ENCODE measurements at regions not wholly inside any gene's neighbourhood (a gene's known extent, or its start where the extent isn't known, plus 50 kb on each side); places are given as distances from the start of the nearest gene placed in this dataset.

DNA sequence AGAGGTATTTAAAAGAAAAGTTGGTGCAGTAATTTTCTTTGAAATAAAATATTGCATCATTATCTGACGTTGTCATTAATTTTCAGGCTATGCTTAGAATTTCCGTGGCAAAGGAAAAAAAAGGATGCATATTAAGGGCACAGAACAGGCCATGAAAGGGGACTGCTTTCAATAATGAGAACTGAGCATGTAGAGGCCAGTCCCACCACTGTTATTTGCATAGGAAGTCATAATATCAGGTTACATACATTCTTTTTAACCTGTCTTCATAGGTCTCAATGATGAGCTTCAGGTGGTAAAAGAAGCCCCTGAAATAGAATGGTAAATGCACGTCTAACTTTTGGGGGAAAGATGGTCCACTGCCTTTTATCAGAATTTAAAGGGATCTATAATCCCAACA, 272.1 kb upstream of the ALCAM start:
- no peaks in the 10 kb centered on the region for H4K20me1 ChIP-seq (ENCODE audit: insufficient read depth, poor library complexity, severe bottlenecking)
- H3K79me2 ChIP-seq = no peaks in the 10 kb centered on the region
- no peak overlapping the region for H3K4me2 ChIP-seq
- no peak overlapping the region for H3K4me3 ChIP-seq
- DNase-seq (ENCODE audit: low spot score) = no peak
- H3K9me3 ChIP-seq (ENCODE audit: low read depth) = no peaks in the 10 kb centered on the region
- no peaks in the 10 kb centered on the region for H3K9me2 ChIP-seq (replicated peaks; ENCODE audit: insufficient read depth)
- no peaks in the 10 kb centered on the region for H3K36me3 ChIP-seq (replicated peaks; ENCODE audit: insufficient read depth, low read depth)
- no peaks in the 10 kb centered on the region for H3K27me3 ChIP-seq
- peaks cover 5% of the 10 kb centered on the region for H3K4me1 ChIP-seq (ENCODE audit: insufficient read depth)
- TF ChIP-seq EZH2 (IDR thresholded peaks at IDR 0.05; ENCODE audit: borderline replicate concordance) (no peak), EZH2phosphoT487 (IDR thresholded peaks at IDR 0.05; ENCODE audit: low read depth, severe bottlenecking, unreplicated experiment) (no peak)
- TF ChIP-seq, protein P1, sequence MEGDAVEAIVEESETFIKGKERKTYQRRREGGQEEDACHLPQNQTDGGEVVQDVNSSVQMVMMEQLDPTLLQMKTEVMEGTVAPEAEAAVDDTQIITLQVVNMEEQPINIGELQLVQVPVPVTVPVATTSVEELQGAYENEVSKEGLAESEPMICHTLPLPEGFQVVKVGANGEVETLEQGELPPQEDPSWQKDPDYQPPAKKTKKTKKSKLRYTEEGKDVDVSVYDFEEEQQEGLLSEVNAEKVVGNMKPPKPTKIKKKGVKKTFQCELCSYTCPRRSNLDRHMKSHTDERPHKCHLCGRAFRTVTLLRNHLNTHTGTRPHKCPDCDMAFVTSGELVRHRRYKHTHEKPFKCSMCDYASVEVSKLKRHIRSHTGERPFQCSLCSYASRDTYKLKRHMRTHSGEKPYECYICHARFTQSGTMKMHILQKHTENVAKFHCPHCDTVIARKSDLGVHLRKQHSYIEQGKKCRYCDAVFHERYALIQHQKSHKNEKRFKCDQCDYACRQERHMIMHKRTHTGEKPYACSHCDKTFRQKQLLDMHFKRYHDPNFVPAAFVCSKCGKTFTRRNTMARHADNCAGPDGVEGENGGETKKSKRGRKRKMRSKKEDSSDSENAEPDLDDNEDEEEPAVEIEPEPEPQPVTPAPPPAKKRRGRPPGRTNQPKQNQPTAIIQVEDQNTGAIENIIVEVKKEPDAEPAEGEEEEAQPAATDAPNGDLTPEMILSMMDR (IDR thresholded peaks at IDR 0.05; ENCODE audit: poor library complexity) = no peak
- 59% methylated on average over 3 of the region's 3 CpGs for WGBS (ENCODE audit: low lambda C conversion rate, missing lambda C conversion rate)
- H2AFZ ChIP-seq = no peak overlapping the region
- no peak overlapping the region for H3K27ac ChIP-seq

DNA sequence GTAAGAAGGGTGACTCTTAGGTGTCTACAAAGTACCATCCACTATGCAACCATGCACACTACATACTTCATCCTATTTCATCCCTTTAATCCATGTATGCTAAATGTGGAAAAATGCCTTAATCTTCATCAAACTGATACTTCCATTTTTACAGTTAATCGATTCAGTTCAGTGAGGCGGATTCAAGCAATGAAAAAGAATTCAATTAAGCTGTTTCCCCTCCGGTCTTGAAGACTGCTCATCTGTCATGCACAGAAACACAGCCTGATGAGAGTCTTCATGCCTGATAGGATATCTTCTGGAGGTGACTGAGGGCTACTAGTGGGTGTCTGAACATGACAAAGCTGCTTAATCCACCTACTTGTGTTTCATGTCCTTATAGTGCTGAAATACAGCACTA, 270.6 kb upstream of the ALCAM start:
- Histone ChIP-seq H4K20me1 (ENCODE audit: insufficient read depth, poor library complexity, severe bottlenecking) (no peaks in the 10 kb centered on the region), H2AFZ (no peak overlapping the region)

DNA sequence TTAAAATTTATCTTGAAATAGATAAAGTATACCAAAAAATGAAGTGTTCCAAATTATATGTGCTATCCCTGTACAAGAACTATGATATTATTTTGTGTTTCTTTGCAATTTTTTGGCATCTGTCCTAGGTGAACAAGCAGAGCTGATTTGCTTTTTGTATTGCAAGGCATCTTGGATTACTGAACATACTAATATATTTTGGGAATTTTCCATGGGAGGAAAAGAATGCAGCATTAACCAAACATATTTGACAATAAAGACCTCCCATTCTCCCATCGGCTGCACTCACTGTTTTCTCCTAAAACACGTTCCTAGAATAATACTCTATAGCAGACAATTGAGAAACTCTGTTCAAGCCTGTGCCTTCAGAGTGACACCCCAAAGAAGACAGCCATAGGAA, 265.1 kb upstream of the ALCAM start:
- H2AFZ ChIP-seq = no peak overlapping the region
- H3K36me3 ChIP-seq (replicated peaks; ENCODE audit: insufficient read depth, low read depth) = no peaks in the 10 kb centered on the region
- H3K9me3 ChIP-seq (ENCODE audit: low read depth) = no peaks in the 10 kb centered on the region
- no peak overlapping the region for H3K4me2 ChIP-seq
- H3K27me3 ChIP-seq = no peaks in the 10 kb centered on the region
- 79% methylated on average over 2 of the region's 2 CpGs for WGBS (ENCODE audit: low lambda C conversion rate, missing lambda C conversion rate)
- no peak for TF ChIP-seq EZH2phosphoT487 (IDR thresholded peaks at IDR 0.05; ENCODE audit: low read depth, severe bottlenecking, unreplicated experiment)
- H3K27ac ChIP-seq = no peak overlapping the region
- H3K4me1 ChIP-seq (ENCODE audit: insufficient read depth) = no peaks in the 10 kb centered on the region
- no peaks in the 10 kb centered on the region for H3K79me2 ChIP-seq
- no peaks in the 10 kb centered on the region for H4K20me1 ChIP-seq (ENCODE audit: insufficient read depth, poor library complexity, severe bottlenecking)
- no peaks in the 10 kb centered on the region for H3K9me2 ChIP-seq (replicated peaks; ENCODE audit: insufficient read depth)
- no peak for DNase-seq (ENCODE audit: low spot score)
- no peak overlapping the region for H3K4me3 ChIP-seq

More for the DNA sequence above, 270.6 kb upstream of the ALCAM start:
- Histone ChIP-seq H3K9me3 (ENCODE audit: low read depth) (no peaks in the 10 kb centered on the region), H3K27me3 (no peaks in the 10 kb centered on the region), H3K4me3 (no peak overlapping the region), H3K36me3 (replicated peaks; ENCODE audit: insufficient read depth, low read depth) (no peaks in the 10 kb centered on the region), H3K4me1 (ENCODE audit: insufficient read depth) (peaks cover 5% of the 10 kb centered on the region), H3K9me2 (replicated peaks; ENCODE audit: insufficient read depth) (no peaks in the 10 kb centered on the region), H3K27ac (no peak overlapping the region), H3K79me2 (no peaks in the 10 kb centered on the region), H3K4me2 (no peak overlapping the region)
- DNase-seq (ENCODE audit: low spot score) = no peak
- TF ChIP-seq, protein P1 (IDR thresholded peaks at IDR 0.05; ENCODE audit: poor library complexity) = no peak
- TF ChIP-seq EZH2phosphoT487 (IDR thresholded peaks at IDR 0.05; ENCODE audit: low read depth, severe bottlenecking, unreplicated experiment) = no peak
- TF ChIP-seq EZH2 (IDR thresholded peaks at IDR 0.05; ENCODE audit: borderline replicate concordance) = no peak
- 94% methylated on average over 3 of the region's 3 CpGs for WGBS (ENCODE audit: low lambda C conversion rate, missing lambda C conversion rate)

DNA sequence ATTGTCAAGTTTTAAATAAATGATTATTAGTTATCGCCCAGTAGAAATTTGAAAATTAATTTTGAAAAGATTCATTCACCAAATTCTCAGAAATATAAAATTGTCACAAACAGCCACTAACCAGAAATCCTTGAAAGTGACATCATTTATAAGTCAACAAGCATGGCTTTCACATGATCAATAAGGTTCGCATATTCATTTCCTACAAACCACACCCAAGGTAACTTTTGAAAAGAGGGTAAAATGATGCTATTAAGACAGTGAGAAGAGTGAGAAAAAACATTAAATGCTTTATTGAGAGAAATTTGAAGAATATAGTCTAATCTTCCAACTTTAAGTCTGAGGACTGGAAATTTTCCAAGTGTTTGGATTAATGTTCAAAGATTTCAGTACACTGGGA, 263.6 kb upstream of the ALCAM start:
- Histone ChIP-seq H3K4me2 (no peak overlapping the region), H4K20me1 (ENCODE audit: insufficient read depth, poor library complexity, severe bottlenecking) (no peaks in the 10 kb centered on the region), H3K36me3 (replicated peaks; ENCODE audit: insufficient read depth, low read depth) (no peaks in the 10 kb centered on the region), H3K79me2 (no peaks in the 10 kb centered on the region), H3K27me3 (no peaks in the 10 kb centered on the region), H3K9me2 (replicated peaks; ENCODE audit: insufficient read depth) (no peaks in the 10 kb centered on the region), H2AFZ (no peak overlapping the region), H3K27ac (no peak overlapping the region), H3K9me3 (ENCODE audit: low read depth) (no peaks in the 10 kb centered on the region), H3K4me3 (no peak overlapping the region), H3K4me1 (ENCODE audit: insufficient read depth) (no peaks in the 10 kb centered on the region)
- 92% methylated on average over 2 of the region's 2 CpGs for WGBS (ENCODE audit: low lambda C conversion rate, missing lambda C conversion rate)
- TF ChIP-seq, protein P1 (IDR thresholded peaks at IDR 0.05; ENCODE audit: poor library complexity) = no peak
- no peak for TF ChIP-seq EZH2 (IDR thresholded peaks at IDR 0.05; ENCODE audit: borderline replicate concordance)
- no peak for TF ChIP-seq EZH2phosphoT487 (IDR thresholded peaks at IDR 0.05; ENCODE audit: low read depth, severe bottlenecking, unreplicated experiment)
- no peak for DNase-seq (ENCODE audit: low spot score)
